Urothelium cell line (cell line): ENCODE measurements at regions not wholly inside any gene's neighbourhood (a gene's known extent, or its start where the extent isn't known, plus 50 kb on each side); places are given as distances from the start of the nearest gene placed in this dataset.

Source experiments
- DNase-seq: peaks from one replicate; pipeline ENCODE4 v3.0.0; 2011; ENCODE audit warnings: low spot score, mixed read lengths
- FAIRE-seq: peaks from 2 replicates; lab custom pipeline; 2011; peaks lifted over from hg19 to GRCh38; lab: Jason Lieb, UNC

GRCh38 chr4:111681751-111682150, 463.5 kb upstream of the FAM241A start:
- FAIRE-seq (no peak), DNase-seq (no peak)

GRCh38 chr4:111685205-111685604, 460.0 kb upstream of the FAM241A start:
- no peak for FAIRE-seq

GRCh38 chr4:111689214-111689613, 456.0 kb upstream of the FAM241A start:
- FAIRE-seq = no peak
- DNase-seq = peak; percentile 31

More at GRCh38 chr4:111685205-111685604, 460.0 kb upstream of the FAM241A start:
- DNase-seq = no peak

DNA sequence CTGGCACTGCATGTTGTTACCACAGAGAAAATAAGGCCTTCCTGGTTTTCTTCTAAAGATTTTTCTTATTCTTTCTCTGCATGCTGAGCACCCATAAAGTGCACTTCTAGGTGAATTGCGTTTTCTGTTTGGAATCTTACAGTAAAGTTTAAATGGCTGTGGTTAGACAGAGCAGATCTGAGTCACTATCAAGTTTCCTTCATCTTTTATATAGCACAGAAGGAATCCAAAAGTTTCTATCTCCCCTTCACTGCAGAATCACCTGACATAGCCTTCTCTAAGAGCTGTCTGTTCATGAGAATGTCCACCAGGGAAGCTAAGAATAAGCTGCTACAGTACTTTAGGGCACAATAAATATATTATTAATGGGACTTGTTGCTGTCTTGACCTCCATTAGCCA, 455.5 kb upstream of the FAM241A start:
- DNase-seq (peak; percentile 49), FAIRE-seq (no peak)

DNA sequence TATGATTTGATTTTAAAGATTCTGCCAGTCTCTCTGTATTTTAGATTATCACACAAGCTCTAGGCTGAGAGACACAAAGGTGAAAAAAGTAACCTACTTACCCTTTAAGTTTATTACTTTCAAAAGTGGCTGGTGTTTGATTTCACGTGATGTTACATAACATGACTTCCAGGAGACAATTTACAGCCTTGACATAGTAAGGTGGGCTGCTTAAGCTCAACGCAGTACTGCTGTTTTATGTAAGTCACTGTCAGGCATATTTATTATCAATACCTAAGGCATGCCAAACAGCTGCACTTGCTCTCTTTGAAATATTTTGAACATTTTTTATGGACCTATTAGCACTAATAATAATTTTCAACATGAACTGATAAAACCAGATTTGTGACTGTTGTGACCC, 451.5 kb upstream of the FAM241A start:
- no peak for FAIRE-seq
- DNase-seq = no peak

DNA sequence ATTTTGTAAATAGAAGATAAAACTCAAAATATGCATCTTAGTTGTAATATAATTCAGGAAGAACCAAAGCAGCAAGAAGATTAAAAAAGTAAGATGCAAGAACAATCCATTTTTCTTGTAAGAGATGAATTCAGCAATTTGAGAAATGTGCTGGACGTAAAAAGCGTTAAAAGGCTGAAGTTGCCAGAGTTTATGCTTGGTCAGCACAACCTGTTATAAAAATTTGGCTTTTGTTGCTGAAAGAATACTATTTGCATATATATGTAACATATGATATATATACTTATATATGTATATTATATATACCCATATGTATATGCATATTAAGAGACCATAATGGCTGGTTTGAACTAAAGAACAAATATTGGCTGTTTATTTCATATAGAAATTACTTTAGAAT, 449.6 kb upstream of the FAM241A start:
- FAIRE-seq (no peak), DNase-seq (no peak)

DNA sequence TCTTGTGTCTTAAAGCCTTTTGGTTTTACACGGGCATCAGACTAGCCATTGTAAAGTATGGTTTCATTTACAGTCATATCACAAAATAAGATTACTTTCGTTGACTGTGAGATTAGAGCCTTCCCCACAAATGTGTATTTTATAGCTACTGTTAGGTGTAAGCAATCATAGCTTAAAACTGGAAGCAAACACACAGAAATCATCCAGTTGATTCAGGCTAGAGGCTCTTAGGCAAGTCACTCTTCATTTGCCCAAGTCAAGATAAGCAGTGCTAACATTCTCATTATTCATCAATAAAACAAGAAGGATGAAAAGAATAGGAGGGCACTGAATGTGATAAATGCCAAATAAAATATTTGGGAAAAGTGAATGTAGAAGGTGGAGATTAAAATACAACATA, 448.7 kb upstream of the FAM241A start:
- no peak for FAIRE-seq
- DNase-seq = no peak

DNA sequence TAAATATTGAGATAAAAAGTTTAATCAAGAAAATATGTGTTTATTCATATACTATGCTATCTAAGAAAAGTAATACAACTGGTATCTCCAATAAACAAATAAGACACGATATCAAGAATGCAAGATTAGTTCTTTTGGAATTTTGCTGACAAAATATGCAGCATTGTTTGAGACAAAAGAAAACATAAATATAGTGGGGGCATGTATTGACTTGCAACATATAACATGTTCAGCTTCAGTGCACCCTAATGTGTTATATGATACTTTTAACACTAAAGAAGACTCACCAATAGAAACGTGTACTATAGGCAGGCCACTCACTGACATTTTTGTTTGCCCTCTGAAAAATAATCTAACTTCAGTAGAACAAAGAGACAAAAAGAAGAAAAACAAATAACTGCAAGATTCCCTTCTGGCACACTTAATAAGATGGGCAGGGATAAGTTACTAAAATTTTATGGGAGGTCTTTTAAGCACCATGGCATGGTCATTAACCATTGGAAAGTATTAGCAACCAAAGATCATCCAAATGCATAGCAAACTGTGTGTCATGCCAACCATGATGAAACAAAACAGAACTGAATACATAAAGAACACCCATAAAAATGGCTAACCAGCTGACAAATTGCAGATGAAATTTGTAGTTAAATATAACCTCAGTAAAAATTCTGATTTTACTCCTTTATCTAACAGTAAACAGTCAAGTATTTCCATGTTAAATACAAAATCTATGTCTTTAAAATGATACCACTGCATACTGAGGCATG, 447.9 kb upstream of the FAM241A start:
- DNase-seq = no peak
- FAIRE-seq = no peak

DNA sequence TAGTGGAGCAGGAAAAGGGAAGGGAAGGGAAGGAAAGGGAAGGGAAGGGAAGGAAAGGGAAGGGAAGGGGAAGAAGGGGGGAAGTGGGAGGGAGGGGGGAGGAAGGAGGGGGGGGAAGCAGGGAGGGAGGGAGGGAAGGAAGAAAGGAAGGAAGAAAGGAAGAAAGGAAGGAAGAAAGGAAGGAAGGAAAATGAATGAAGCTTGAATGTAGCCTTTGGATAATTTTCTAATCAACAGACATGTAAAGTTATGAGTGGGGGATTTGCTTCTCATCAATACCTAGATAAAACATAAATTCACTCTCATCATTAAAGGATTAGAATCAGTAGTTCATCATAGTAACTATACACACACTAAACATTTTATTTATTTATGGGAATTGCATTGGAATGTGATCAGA, 446.9 kb upstream of the FAM241A start:
- FAIRE-seq (no peak), DNase-seq (no peak)

GRCh38 chr4:111699165-111699564, 446.1 kb upstream of the FAM241A start:
- FAIRE-seq (no peak), DNase-seq (no peak)

GRCh38 chr4:111701102-111701501, 444.2 kb upstream of the FAM241A start:
- DNase-seq (no peak), FAIRE-seq (no peak)

DNA sequence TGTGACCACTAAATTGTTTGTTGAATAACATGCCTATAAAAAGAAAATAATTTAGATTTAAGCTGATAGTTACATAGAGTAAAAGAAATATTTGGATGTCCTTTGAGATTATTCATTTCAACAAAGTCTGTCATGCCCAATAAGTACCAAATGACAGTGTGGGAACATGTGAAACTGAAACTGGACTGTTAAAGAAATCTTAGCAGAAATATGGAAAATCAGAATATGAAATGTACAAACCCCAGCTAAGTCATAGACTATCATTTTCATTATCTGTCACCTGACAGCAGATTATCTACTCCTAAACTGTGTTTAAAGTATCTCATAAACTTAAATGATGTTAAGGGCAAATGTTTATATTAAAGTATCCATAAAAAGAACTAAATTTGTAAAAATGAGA, 437.8 kb upstream of the FAM241A start:
- FAIRE-seq = no peak
- DNase-seq = no peak

DNA sequence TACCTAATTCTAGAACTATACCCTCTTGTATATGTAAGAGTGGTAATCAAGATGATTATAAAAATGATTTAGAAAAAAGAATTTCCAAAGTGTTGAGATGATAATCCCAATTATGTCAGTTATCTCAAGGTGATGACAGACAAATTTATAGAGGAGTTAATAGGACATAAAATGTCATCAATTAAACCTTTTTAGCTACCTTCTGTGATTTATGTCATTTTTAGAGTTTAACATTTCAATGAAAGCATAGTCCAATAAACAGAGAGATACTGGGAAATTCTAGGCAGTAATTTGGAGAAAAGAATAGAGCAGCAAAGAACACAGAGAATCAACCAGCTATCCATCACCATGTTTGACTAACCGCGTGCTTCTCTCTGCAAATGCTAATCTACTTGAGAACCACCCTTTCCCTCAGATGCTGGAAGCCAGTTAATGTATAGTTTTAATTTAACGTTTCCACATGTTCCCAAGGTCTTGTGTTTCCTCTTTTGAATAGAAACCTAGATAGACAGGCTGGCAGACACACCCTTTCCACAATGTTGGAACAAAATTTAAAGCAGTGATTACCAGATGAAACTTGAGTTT, 433.1 kb upstream of the FAM241A start:
- FAIRE-seq (no peak), DNase-seq (no peak)

GRCh38 chr4:111713276-111713675, 432.0 kb upstream of the FAM241A start:
- FAIRE-seq (no peak), DNase-seq (no peak)

- FAIRE-seq = no peak
- DNase-seq = no peak
These were observed 427.3 kb upstream of the FAM241A start for GRCh38 chr4:111717921-111718320.

GRCh38 chr4:111718763-111719559, 426.3 kb upstream of the FAM241A start:
- FAIRE-seq = no peak

GRCh38 chr4:111720866-111721265, 424.4 kb upstream of the FAM241A start:
- FAIRE-seq = no peak

More at GRCh38 chr4:111718763-111719559, 426.3 kb upstream of the FAM241A start:
- no peak for DNase-seq

GRCh38 chr4:111722213-111722720, 423.0 kb upstream of the FAM241A start:
- DNase-seq (no peak), FAIRE-seq (no peak)

More at GRCh38 chr4:111720866-111721265, 424.4 kb upstream of the FAM241A start:
- no peak for DNase-seq

DNA sequence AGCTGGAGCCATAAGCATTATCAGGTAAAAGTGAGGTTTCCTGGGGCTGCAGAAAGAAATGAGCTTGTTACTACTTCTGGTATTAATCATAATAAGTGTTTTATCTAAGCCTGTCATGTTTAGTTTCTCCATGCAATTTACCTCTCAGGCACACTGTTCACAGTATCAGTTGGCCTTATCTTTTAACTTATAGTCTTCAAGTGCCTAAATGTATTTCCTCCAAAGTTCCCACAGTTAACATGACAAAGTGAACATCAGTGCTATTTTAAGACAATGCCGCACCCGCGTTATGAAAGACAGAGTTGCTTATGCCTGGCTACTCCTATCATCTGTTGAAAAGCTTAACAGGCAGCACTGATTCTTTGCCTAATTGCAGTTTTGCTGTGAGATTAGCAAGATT, 408.7 kb upstream of the FAM241A start:
- FAIRE-seq (no peak), DNase-seq (no peak)

DNA sequence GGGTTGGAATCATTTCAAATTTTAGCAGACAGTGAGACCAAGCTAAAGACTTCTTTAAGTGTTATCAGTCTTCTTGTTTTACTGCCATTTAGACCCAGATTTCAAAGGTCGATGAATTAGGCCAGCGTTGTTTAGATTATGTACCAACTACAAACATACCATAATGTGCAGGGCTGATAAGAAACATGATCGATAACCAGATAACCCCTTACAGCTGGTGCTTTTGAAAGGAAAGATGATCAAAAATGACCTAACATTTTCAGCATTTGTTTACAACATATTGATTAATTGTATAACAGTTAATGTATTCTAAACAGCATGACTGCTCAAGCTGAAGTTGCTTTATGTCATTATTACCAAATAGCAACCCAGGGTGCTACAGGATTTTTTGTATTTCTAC, 400.4 kb upstream of the FAM241A start:
- no peak for DNase-seq
- no peak for FAIRE-seq

GRCh38 chr4:111748157-111748556, 397.1 kb upstream of the FAM241A start:
- FAIRE-seq = no peak

DNA sequence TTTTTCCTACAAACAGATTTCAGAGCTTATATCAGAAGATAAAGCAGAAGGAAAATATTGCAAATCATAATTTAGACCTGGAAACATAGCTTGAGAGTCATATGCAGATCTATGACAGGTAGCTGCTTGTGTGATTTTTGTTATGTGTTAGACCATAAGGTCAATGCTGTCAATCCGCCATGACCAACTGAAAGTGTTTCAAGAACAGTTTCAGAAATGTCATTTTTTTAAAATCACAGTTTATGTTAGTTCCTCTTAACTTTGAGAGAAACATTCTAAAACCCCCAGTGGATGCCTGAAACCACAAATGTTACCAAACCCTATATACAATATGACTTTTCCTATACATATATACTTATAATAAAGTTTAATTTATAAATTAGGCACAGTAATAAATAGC, 391.3 kb upstream of the FAM241A start:
- DNase-seq (no peak), FAIRE-seq (no peak)

More at GRCh38 chr4:111748157-111748556, 397.1 kb upstream of the FAM241A start:
- DNase-seq = no peak
